CD4-positive, CD25-positive, alpha-beta regulatory T cell (primary cell): ENCODE measurements at regions not wholly inside any gene's neighbourhood (a gene's known extent, or its start where the extent isn't known, plus 50 kb on each side); places are given as distances from the start of the nearest gene placed in this dataset.
A peak's percentile ranks its signal among the peaks of the same experiment; 100 is the strongest.

Experiments used
- ATAC-seq, 2 donors: fragments of 150-1000 bp; cut with Tn5 transposase; one replicate each; pipeline ENCODE4 v1.10.0; 2021; ENCODE audit warnings: low read depth in 2 of 2, moderate number of reproducible peaks in 2 of 2, moderate library complexity in 1 of 2
- DNase-seq, 3 donors: peaks; one replicate each; pipeline versions ENCODE4 v3.0.0 to v3.0.0-alpha.2; 2012 to 2022; ENCODE audit warnings: mixed read lengths in 1 of 3
- H3K27ac ChIP-seq: one replicate; pipeline ENCODE4 v1.7.0; 2013; ENCODE audit warnings: mild to moderate bottlenecking, low read length; ENCODE audit not compliant: insufficient read depth, poor library complexity, severe bottlenecking
- H3K27me3 ChIP-seq: one replicate; pipeline ENCODE4 v1.7.0; 2013; ENCODE audit warnings: low read length; ENCODE audit not compliant: control insufficient read depth, insufficient read depth
- H3K36me3 ChIP-seq: one replicate; pipeline ENCODE4 v1.7.0; 2013; ENCODE audit warnings: mild to moderate bottlenecking, low read length, moderate library complexity; ENCODE audit not compliant: control insufficient read depth, insufficient read depth
- H3K4me1 ChIP-seq: 2 replicates; pipeline ENCODE4 v1.7.0; 2013; ENCODE audit warnings: mild to moderate bottlenecking, low read length; ENCODE audit not compliant: insufficient read depth, control insufficient read depth, poor library complexity, severe bottlenecking
- H3K4me3 ChIP-seq: one replicate; pipeline ENCODE4 v1.7.0; 2013; ENCODE audit warnings: low read depth, mild to moderate bottlenecking, low read length, moderate library complexity
- H3K9me3 ChIP-seq, 2 experiments: 1 replicate in 1 of 2; 2 replicates in 1 of 2; pipeline ENCODE4 v1.7.0; 2013; ENCODE audit warnings: low read length in 2 of 2, mild to moderate bottlenecking in 1 of 2, moderate library complexity in 1 of 2; ENCODE audit not compliant: control insufficient read depth in 2 of 2
- H3K27ac Mint-ChIP-seq, 3 donors: one replicate each; pipeline ENCODE4 v1.8.0; 2020 to 2022; ENCODE audit warnings: mild to moderate bottlenecking in 3 of 3, mixed read lengths in 3 of 3, moderate library complexity in 2 of 3
- H3K27me3 Mint-ChIP-seq: one replicate; pipeline ENCODE4 v1.8.0; 2022; ENCODE audit warnings: mild to moderate bottlenecking, mixed read lengths
- H3K36me3 Mint-ChIP-seq: one replicate; pipeline ENCODE4 v1.8.0; 2020; ENCODE audit warnings: mixed read lengths
- H3K4me1 Mint-ChIP-seq, 4 donors: one replicate each; pipeline ENCODE4 v1.8.0; 2020 to 2022; ENCODE audit warnings: mixed read lengths in 4 of 4, mild to moderate bottlenecking in 1 of 4
- H3K4me3 Mint-ChIP-seq, 4 donors: one replicate each; pipeline ENCODE4 v1.8.0; 2020 to 2022; ENCODE audit warnings: mild to moderate bottlenecking in 4 of 4, mixed read lengths in 4 of 4, moderate library complexity in 3 of 4
- H3K9me3 Mint-ChIP-seq, 7 donors: one replicate each; pipeline ENCODE4 v1.8.0; 2020 to 2022; ENCODE audit warnings: mixed read lengths in 7 of 7, mild to moderate bottlenecking in 3 of 7, moderate library complexity in 2 of 7

DNA sequence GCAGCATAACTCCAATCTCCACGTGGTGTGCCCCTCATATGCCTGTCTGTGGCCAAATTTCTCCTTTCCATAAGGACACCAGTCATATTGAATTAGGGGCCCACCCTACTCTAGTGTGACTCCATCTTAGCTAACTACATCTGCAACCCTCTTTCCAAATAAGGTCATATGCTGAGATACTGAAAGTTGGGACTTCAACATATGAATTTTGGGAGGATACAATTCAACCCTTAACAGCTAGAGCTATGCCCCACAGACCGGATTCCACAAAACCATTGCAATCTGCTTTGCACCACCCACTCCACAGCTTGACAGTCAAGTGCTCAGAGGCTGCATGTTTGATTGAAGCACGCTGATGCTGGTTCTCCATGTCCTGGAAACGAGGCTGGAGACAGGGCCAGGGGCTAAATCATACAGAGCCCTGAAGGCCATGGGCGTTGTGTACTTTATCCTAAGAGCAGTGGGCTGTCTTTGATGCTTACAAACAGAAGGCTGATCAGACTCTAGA lies 122.8 kb downstream of the MTX3 start:
- Histone ChIP-seq H3K4me3 (no peak overlapping the region), H3K27me3 (peaks cover 19% of the 10 kb centered on the region), H3K36me3 (no peaks in the 10 kb centered on the region), H3K4me1 (no peaks in the 10 kb centered on the region), H3K27ac (no peak overlapping the region), H3K9me3 (peaks cover 0 to 5% of the 10 kb centered on the region in 2 experiments)
- H3K9me3 Mint-ChIP-seq: no peaks in the 10 kb centered on the region
- no peak for DNase-seq
- H3K36me3 Mint-ChIP-seq: no peaks in the 10 kb centered on the region
- H3K4me1 Mint-ChIP-seq: no peaks in the 10 kb centered on the region
- H3K27ac Mint-ChIP-seq: no peak overlapping the region
- no peak for ATAC-seq
- H3K4me3 Mint-ChIP-seq: no peak overlapping the region
- H3K27me3 Mint-ChIP-seq: peaks cover 34% of the 10 kb centered on the region

DNA sequence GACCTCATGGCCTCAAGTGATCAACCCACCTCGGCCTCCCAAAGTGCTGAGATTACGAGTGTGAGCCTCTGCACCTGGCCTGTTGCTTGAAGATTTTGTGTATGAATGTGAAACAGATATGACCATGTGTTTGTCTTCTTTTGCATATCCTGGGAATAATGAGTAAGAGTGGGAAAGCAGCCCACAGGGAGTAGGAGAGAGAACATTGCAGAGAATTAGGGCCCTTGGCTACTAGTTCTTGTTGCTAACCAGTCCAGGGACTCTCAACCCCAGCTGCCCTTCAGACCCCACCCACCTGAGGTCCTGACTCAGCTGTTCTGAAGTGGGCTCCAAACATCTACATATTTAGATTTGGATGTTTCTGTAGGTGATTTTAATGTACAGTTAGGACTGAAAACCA lies 125.5 kb downstream of the MTX3 start:
- H3K9me3 Mint-ChIP-seq: no peaks in the 10 kb centered on the region
- Histone ChIP-seq H3K27me3 (peaks cover 15% of the 10 kb centered on the region), H3K9me3 (peaks cover 0 to 5% of the 10 kb centered on the region in 2 experiments), H3K27ac (no peak overlapping the region), H3K4me3 (no peak overlapping the region), H3K36me3 (no peaks in the 10 kb centered on the region), H3K4me1 (no peaks in the 10 kb centered on the region)
- no peak overlapping the region for H3K4me3 Mint-ChIP-seq
- H3K27me3 Mint-ChIP-seq: peaks cover 20% of the 10 kb centered on the region
- no peaks in the 10 kb centered on the region for H3K4me1 Mint-ChIP-seq
- ATAC-seq (no peak), DNase-seq (no peak)
- no peaks in the 10 kb centered on the region for H3K36me3 Mint-ChIP-seq
- no peak overlapping the region for H3K27ac Mint-ChIP-seq

DNA sequence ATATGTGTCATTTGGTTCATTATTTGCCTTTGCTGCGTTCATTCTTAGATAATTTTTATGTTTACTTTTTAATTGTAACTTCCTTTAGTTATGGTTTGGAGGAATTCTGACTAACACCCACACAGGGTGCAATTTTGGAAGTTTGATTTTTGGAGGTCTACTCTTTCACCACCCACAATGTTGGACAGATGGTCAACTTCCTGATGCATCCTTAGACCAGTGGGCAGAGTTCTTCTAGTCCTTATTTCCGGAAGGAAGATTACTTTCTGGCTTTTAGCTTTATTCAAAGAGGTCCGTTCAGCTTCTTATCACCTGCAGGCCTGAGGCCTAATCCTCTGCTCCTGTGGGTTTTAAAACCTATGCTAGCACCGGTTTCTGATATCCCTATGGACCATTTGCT lies 126.7 kb downstream of the MTX3 start:
- Mint-ChIP-seq H3K4me1 (no peaks in the 10 kb centered on the region), H3K27me3 (peaks cover 22% of the 10 kb centered on the region), H3K4me3 (no peak overlapping the region), H3K36me3 (no peaks in the 10 kb centered on the region), H3K9me3 (no peaks in the 10 kb centered on the region), H3K27ac (no peak overlapping the region)
- ATAC-seq (no peak), DNase-seq (no peak)
- H3K9me3 ChIP-seq: peaks cover 0 to 5% of the 10 kb centered on the region in 2 experiments
- no peak overlapping the region for H3K27ac ChIP-seq
- peaks cover 12% of the 10 kb centered on the region for H3K27me3 ChIP-seq
- no peaks in the 10 kb centered on the region for H3K36me3 ChIP-seq
- no peak overlapping the region for H3K4me3 ChIP-seq
- no peaks in the 10 kb centered on the region for H3K4me1 ChIP-seq

GRCh38 chr5:79859588-79859987 lies 131.5 kb downstream of the MTX3 start:
- DNase-seq: no peak
- Histone ChIP-seq H3K9me3 (peaks cover 0 to 5% of the 10 kb centered on the region in 2 experiments), H3K27ac (no peak overlapping the region), H3K27me3 (peaks cover 7% of the 10 kb centered on the region), H3K36me3 (no peaks in the 10 kb centered on the region), H3K4me3 (no peak overlapping the region), H3K4me1 (no peaks in the 10 kb centered on the region)
- Mint-ChIP-seq H3K9me3 (no peaks in the 10 kb centered on the region), H3K36me3 (no peaks in the 10 kb centered on the region), H3K27me3 (peaks cover 14% of the 10 kb centered on the region), H3K4me1 (no peaks in the 10 kb centered on the region), H3K27ac (no peak overlapping the region), H3K4me3 (no peak overlapping the region)
- ATAC-seq: no peak

- H3K36me3 Mint-ChIP-seq: no peaks in the 10 kb centered on the region
Observed at GRCh38 chr5:79858410-79858723, 132.7 kb downstream of the MTX3 start.

GRCh38 chr5:79857714-79858409 lies 133.2 kb downstream of the MTX3 start:
- Mint-ChIP-seq H3K9me3 (no peaks in the 10 kb centered on the region), H3K27ac (no peak overlapping the region), H3K4me3 (no peak overlapping the region), H3K36me3 (no peaks in the 10 kb centered on the region), H3K4me1 (no peaks in the 10 kb centered on the region), H3K27me3 (peaks cover 18% of the 10 kb centered on the region)
- H3K36me3 ChIP-seq: no peaks in the 10 kb centered on the region
- peaks cover 4% of the 10 kb centered on the region for H3K27me3 ChIP-seq
- no peak overlapping the region for H3K4me3 ChIP-seq
- H3K9me3 ChIP-seq: no peaks in the 10 kb centered on the region
- ATAC-seq: peak; percentile 60 to 73
- peak; percentile 52 to 77 (median 66) for DNase-seq
- H3K27ac ChIP-seq: no peak overlapping the region
- no peaks in the 10 kb centered on the region for H3K4me1 ChIP-seq

More at GRCh38 chr5:79858410-79858723, 132.7 kb downstream of the MTX3 start:
- H3K4me1 ChIP-seq: no peaks in the 10 kb centered on the region
- no peaks in the 10 kb centered on the region for H3K9me3 ChIP-seq
- peaks cover 4% of the 10 kb centered on the region for H3K27me3 ChIP-seq
- no peaks in the 10 kb centered on the region for H3K9me3 Mint-ChIP-seq
- H3K27ac ChIP-seq: no peak overlapping the region
- H3K27ac Mint-ChIP-seq: no peak overlapping the region
- no peak overlapping the region for H3K4me3 Mint-ChIP-seq
- H3K27me3 Mint-ChIP-seq: peaks cover 14% of the 10 kb centered on the region
- no peaks in the 10 kb centered on the region for H3K4me1 Mint-ChIP-seq
- DNase-seq (no peak), ATAC-seq (no peak)
- no peaks in the 10 kb centered on the region for H3K36me3 ChIP-seq
- no peak overlapping the region for H3K4me3 ChIP-seq

DNA sequence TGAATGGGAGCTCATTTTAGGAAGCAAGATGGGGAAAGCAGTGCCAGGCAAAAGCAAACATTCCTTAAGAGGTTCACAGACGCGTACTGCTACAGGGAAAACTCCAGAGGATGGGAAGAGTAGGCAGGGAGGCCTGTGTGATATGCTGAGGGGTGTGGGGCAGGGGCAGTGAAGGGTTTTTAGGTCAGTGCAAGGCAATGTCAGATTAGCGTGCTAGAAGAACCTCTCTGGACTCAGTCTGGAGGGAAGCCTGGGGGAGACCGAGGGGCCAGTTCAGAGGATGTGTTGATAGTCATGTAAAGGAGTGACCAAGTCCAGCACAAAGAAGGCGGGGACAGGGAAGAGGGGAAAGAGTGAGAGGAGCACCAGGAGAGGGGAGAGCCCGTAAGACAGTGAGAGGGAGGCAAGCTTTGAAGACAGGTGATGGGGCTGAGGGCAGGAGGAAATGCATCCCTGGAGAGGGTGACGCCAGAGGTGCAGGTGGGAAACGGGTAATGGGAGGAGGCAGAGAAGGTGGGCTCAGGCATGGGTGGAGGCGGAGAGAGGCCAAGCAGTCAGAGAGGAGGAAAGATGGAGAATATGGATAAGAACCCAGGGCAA lies 134.5 kb downstream of the MTX3 start:
- no peak overlapping the region for H3K27ac ChIP-seq
- Mint-ChIP-seq H3K36me3 (no peaks in the 10 kb centered on the region), H3K27me3 (peaks cover 20% of the 10 kb centered on the region), H3K4me1 (no peaks in the 10 kb centered on the region), H3K4me3 (no peak overlapping the region), H3K27ac (no peak overlapping the region), H3K9me3 (no peaks in the 10 kb centered on the region)
- H3K27me3 ChIP-seq: peaks cover 4% of the 10 kb centered on the region
- no peaks in the 10 kb centered on the region for H3K36me3 ChIP-seq
- H3K4me1 ChIP-seq: no peaks in the 10 kb centered on the region
- ATAC-seq: no peak
- H3K4me3 ChIP-seq: no peak overlapping the region
- H3K9me3 ChIP-seq: no peaks in the 10 kb centered on the region
- DNase-seq: no peak
